ENCODE measurements at regions not wholly inside any gene's neighbourhood (a gene's known extent, or its start where the extent isn't known, plus 50 kb on each side); places are given as distances from the start of the nearest gene placed in this dataset.

DNA sequence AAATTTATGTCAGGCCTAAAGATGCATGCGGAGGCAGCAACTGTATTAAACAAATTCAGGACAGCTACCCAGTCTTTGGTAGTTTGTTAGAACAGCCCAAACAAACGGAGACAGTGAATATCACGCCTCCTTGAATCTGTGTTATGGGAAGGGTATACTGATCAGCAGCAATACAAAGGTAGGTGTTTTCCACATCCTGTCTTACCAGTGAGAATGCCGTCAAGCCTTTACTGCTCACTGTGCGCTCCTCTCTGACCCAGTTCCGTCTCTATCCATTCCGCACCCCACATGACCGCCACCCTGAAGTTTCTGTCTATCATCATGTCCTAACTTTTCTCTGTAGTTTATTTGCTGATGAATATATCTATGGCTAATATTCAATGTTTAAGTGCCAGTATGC, 473.3 kb downstream of the LPIN1 start:
- no peak overlapping the region for H3K9ac ChIP-seq (ENCODE audit: low read length in 5 of 5)
- no peak overlapping the region for H3K27ac ChIP-seq (ENCODE audit: low read depth, low read length)
- no peak overlapping the region for H3K4me3 ChIP-seq (ENCODE audit: low read depth in 1 of 5, low read length in 5 of 5)
- H3K9me3 ChIP-seq (ENCODE audit: control insufficient read depth in 5 of 5, low read length in 5 of 5), result peaks cover 0 to 15% (median 7%) of the 10 kb centered on the region in 5 donors
- no peaks in the 10 kb centered on the region for H3K27me3 ChIP-seq (ENCODE audit: control insufficient read depth in 5 of 5, insufficient read depth in 4 of 5, low read length in 5 of 5)
- H3K36me3 ChIP-seq (ENCODE audit: control insufficient read depth in 5 of 5, insufficient read depth in 5 of 5, low read length in 5 of 5), result no peaks in the 10 kb centered on the region
- no peaks in the 10 kb centered on the region for H3K4me1 ChIP-seq (ENCODE audit: control insufficient read depth in 5 of 5, insufficient read depth in 5 of 5, low read length in 5 of 5)

DNA sequence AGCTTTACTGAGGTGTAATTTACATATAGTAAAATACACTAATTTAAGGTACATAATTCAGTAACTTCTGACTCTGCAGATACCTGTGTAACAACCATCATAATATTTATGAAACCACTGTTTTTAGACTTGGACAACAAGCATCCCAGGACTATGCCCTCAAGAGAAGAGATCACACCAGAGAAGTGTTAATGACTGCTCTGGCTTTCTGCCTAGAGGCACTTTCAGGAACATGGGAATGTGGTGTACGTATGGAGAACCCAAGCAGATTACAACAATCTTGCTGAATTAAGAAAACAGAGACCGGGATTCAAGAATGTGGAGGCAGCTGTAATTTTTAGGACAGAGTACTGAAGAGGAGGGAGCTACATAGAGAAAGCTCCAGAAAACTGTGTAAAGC, 475.2 kb downstream of the LPIN1 start:
- Histone ChIP-seq H3K27ac (ENCODE audit: low read depth, low read length) (no peak overlapping the region), H3K9me3 (ENCODE audit: control insufficient read depth in 5 of 5, low read length in 5 of 5) (peaks cover 0 to 20% (median 7%) of the 10 kb centered on the region in 5 donors), H3K27me3 (ENCODE audit: control insufficient read depth in 5 of 5, insufficient read depth in 4 of 5, low read length in 5 of 5) (no peaks in the 10 kb centered on the region), H3K9ac (ENCODE audit: low read length in 5 of 5) (no peak overlapping the region), H3K4me3 (ENCODE audit: low read depth in 1 of 5, low read length in 5 of 5) (no peak overlapping the region), H3K4me1 (ENCODE audit: control insufficient read depth in 5 of 5, insufficient read depth in 5 of 5, low read length in 5 of 5) (no peaks in the 10 kb centered on the region), H3K36me3 (ENCODE audit: control insufficient read depth in 5 of 5, insufficient read depth in 5 of 5, low read length in 5 of 5) (no peaks in the 10 kb centered on the region)

GRCh38 chr2:12222554-12222953, 476.1 kb downstream of the LPIN1 start:
- no peaks in the 10 kb centered on the region for H3K36me3 ChIP-seq (ENCODE audit: control insufficient read depth in 5 of 5, insufficient read depth in 5 of 5, low read length in 5 of 5)
- H3K27me3 ChIP-seq (ENCODE audit: control insufficient read depth in 5 of 5, insufficient read depth in 4 of 5, low read length in 5 of 5), result no peaks in the 10 kb centered on the region
- peaks cover 0 to 20% (median 7%) of the 10 kb centered on the region in 5 donors for H3K9me3 ChIP-seq (ENCODE audit: control insufficient read depth in 5 of 5, low read length in 5 of 5)
- H3K27ac ChIP-seq (ENCODE audit: low read depth, low read length), result no peak overlapping the region
- H3K9ac ChIP-seq (ENCODE audit: low read length in 5 of 5), result no peak overlapping the region
- H3K4me1 ChIP-seq (ENCODE audit: control insufficient read depth in 5 of 5, insufficient read depth in 5 of 5, low read length in 5 of 5), result no peaks in the 10 kb centered on the region
- H3K4me3 ChIP-seq (ENCODE audit: low read depth in 1 of 5, low read length in 5 of 5), result no peak overlapping the region

- peak overlapping the region in 1 of 5 donors; percentile 20 for H3K4me3 ChIP-seq (ENCODE audit: low read depth in 1 of 5, low read length in 5 of 5)
- H3K36me3 ChIP-seq (ENCODE audit: control insufficient read depth in 5 of 5, insufficient read depth in 5 of 5, low read length in 5 of 5), result no peaks in the 10 kb centered on the region
- H3K9me3 ChIP-seq (ENCODE audit: control insufficient read depth in 5 of 5, low read length in 5 of 5), result peaks cover 0 to 20% (median 7%) of the 10 kb centered on the region in 5 donors
- H3K4me1 ChIP-seq (ENCODE audit: control insufficient read depth in 5 of 5, insufficient read depth in 5 of 5, low read length in 5 of 5), result no peaks in the 10 kb centered on the region
- no peak overlapping the region for H3K27ac ChIP-seq (ENCODE audit: low read depth, low read length)
- H3K27me3 ChIP-seq (ENCODE audit: control insufficient read depth in 5 of 5, insufficient read depth in 4 of 5, low read length in 5 of 5), result no peaks in the 10 kb centered on the region
- H3K9ac ChIP-seq (ENCODE audit: low read length in 5 of 5), result no peak overlapping the region
Observed at GRCh38 chr2:12223732-12224131, 477.3 kb downstream of the LPIN1 start.

DNA sequence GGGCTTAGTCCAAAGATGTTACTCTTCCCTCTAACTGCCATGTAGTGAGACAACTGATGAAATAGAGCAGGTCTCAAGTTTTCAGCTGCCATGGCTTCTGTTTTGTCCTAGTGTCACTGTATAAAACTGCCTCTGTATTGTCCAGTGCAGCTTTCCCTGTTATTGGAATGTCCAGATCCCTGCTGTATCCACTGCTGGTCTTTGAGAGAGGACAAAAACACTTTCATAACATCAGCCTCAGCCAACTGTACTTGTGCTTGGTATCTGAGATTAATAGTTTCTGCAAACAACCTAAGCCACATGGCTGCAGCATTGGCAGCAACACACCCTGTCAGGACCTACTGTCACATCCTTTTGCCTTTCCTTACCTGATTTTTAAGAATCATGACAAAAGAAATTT, 480.2 kb downstream of the LPIN1 start:
- H3K9me3 ChIP-seq (ENCODE audit: control insufficient read depth in 5 of 5, low read length in 5 of 5), result peaks cover 0 to 20% (median 7%) of the 10 kb centered on the region in 5 donors
- no peak overlapping the region for H3K9ac ChIP-seq (ENCODE audit: low read length in 5 of 5)
- no peaks in the 10 kb centered on the region for H3K36me3 ChIP-seq (ENCODE audit: control insufficient read depth in 5 of 5, insufficient read depth in 5 of 5, low read length in 5 of 5)
- no peak overlapping the region for H3K27ac ChIP-seq (ENCODE audit: low read depth, low read length)
- H3K4me1 ChIP-seq (ENCODE audit: control insufficient read depth in 5 of 5, insufficient read depth in 5 of 5, low read length in 5 of 5), result no peaks in the 10 kb centered on the region
- H3K4me3 ChIP-seq (ENCODE audit: low read depth in 1 of 5, low read length in 5 of 5), result no peak overlapping the region
- H3K27me3 ChIP-seq (ENCODE audit: control insufficient read depth in 5 of 5, insufficient read depth in 4 of 5, low read length in 5 of 5), result no peaks in the 10 kb centered on the region

DNA sequence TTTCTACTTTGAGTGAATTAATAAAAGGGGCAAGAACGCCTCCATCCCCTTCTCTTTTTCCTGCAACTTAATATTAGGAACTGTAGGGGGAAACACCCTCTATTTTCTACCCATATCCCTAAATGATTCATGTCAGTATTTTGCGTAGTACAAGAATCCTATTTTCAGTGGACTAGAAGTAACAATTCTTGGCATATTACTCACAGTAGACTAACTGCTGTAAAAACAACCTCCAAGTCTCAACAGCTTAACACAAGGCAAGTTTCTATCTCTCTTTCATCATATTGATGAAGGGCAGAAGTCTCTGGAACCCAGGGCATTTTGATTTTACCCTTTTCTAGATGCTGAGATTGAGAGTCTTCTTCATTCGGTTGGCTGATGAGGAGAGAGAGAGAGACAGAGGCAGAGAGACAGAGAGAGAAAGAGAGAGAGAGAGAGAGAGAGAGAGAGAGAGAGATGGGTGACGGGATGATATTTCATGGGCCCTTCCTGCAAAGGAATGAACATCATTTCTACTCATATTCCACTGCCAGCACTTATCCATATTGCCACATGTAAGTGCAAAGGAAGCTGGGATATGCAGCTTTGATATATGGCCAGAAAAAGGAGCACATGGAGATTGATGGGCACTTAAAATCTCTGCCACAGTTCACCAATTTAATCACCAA, 481.6 kb downstream of the LPIN1 start:
- peaks cover 0 to 20% (median 7%) of the 10 kb centered on the region in 5 donors for H3K9me3 ChIP-seq (ENCODE audit: control insufficient read depth in 5 of 5, low read length in 5 of 5)
- H3K36me3 ChIP-seq (ENCODE audit: control insufficient read depth in 5 of 5, insufficient read depth in 5 of 5, low read length in 5 of 5), result no peaks in the 10 kb centered on the region
- H3K27ac ChIP-seq (ENCODE audit: low read depth, low read length), result no peak overlapping the region
- no peaks in the 10 kb centered on the region for H3K4me1 ChIP-seq (ENCODE audit: control insufficient read depth in 5 of 5, insufficient read depth in 5 of 5, low read length in 5 of 5)
- no peaks in the 10 kb centered on the region for H3K27me3 ChIP-seq (ENCODE audit: control insufficient read depth in 5 of 5, insufficient read depth in 4 of 5, low read length in 5 of 5)
- no peak overlapping the region for H3K4me3 ChIP-seq (ENCODE audit: low read depth in 1 of 5, low read length in 5 of 5)
- H3K9ac ChIP-seq (ENCODE audit: low read length in 5 of 5), result no peak overlapping the region

- Histone ChIP-seq H3K9me3 (ENCODE audit: control insufficient read depth in 5 of 5, low read length in 5 of 5) (no peaks in the 10 kb centered on the region), H3K27ac (ENCODE audit: low read depth, low read length) (no peak overlapping the region), H3K4me1 (ENCODE audit: control insufficient read depth in 5 of 5, insufficient read depth in 5 of 5, low read length in 5 of 5) (no peaks in the 10 kb centered on the region)
Observed at GRCh38 chr2:12231288-12231687, 484.9 kb downstream of the LPIN1 start.

DNA sequence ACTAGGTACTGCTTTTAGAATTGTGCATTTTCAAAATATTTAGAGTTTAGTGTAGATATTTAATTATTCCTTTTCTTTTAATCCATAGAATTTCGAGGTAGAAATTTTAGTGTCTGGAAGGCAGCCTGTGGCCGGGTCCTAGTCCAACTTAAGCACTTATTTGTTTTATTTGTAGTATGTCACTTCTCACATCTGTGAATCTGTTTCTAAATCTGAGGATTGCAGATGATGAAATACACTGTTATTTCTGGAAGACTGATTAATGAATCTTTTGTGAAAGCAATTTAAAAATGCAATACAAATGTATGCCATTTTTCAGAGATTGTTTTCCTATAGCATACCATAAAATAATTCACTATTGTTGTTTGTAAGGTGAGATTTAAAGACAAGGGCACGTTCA, 483.9 kb upstream of the TRIB2 start:
- Histone ChIP-seq H3K36me3 (ENCODE audit: control insufficient read depth in 5 of 5, insufficient read depth in 5 of 5, low read length in 5 of 5) (no peaks in the 10 kb centered on the region), H3K4me1 (ENCODE audit: control insufficient read depth in 5 of 5, insufficient read depth in 5 of 5, low read length in 5 of 5) (no peaks in the 10 kb centered on the region), H3K27me3 (ENCODE audit: control insufficient read depth in 5 of 5, insufficient read depth in 4 of 5, low read length in 5 of 5) (no peaks in the 10 kb centered on the region), H3K27ac (ENCODE audit: low read depth, low read length) (no peak overlapping the region), H3K4me3 (ENCODE audit: low read depth in 1 of 5, low read length in 5 of 5) (no peak overlapping the region), H3K9ac (ENCODE audit: low read length in 5 of 5) (no peak overlapping the region), H3K9me3 (ENCODE audit: control insufficient read depth in 5 of 5, low read length in 5 of 5) (no peaks in the 10 kb centered on the region)

More at GRCh38 chr2:12231288-12231687, 484.9 kb downstream of the LPIN1 start:
- Histone ChIP-seq H3K9ac (ENCODE audit: low read length in 5 of 5) (no peak overlapping the region), H3K36me3 (ENCODE audit: control insufficient read depth in 5 of 5, insufficient read depth in 5 of 5, low read length in 5 of 5) (no peaks in the 10 kb centered on the region), H3K4me3 (ENCODE audit: low read depth in 1 of 5, low read length in 5 of 5) (no peak overlapping the region), H3K27me3 (ENCODE audit: control insufficient read depth in 5 of 5, insufficient read depth in 4 of 5, low read length in 5 of 5) (no peaks in the 10 kb centered on the region)

DNA sequence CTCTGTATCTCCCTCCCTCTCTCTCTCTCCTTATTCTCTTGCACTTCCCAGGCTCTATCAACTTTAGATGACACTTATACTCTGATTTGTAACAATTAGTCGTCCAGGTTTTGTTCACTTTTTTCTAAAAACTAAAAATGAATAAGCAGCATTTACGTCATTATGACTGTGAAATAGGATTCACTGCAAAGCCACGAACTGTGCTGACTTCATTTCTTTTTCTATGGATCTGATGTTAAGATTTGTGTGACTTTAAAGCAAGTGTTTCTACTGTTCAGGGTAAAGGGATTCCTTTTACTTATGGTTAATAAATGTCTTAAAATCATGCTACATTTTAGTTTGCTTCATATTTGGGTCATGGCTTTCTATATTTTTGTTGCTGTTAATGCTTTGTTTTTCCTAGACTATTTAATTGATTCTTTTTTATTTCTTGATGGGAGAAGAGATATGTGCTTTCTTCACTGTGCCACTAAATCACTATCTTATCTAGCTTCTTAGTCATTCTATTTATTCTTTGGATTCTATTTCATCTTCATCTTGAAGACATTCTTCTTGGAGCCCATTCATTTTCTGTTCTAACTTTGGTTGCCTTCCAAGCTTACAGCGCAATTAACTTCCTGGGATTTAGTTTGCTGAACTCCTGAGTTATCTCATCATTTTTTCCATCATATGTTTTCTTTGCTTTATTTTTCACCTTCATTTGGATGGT, 480.4 kb upstream of the TRIB2 start:
- no peak overlapping the region for H3K9ac ChIP-seq (ENCODE audit: low read length in 5 of 5)
- H3K36me3 ChIP-seq (ENCODE audit: control insufficient read depth in 5 of 5, insufficient read depth in 5 of 5, low read length in 5 of 5), result no peaks in the 10 kb centered on the region
- no peak overlapping the region for H3K4me3 ChIP-seq (ENCODE audit: low read depth in 1 of 5, low read length in 5 of 5)
- H3K27me3 ChIP-seq (ENCODE audit: control insufficient read depth in 5 of 5, insufficient read depth in 4 of 5, low read length in 5 of 5), result no peaks in the 10 kb centered on the region
- H3K4me1 ChIP-seq (ENCODE audit: control insufficient read depth in 5 of 5, insufficient read depth in 5 of 5, low read length in 5 of 5), result peaks cover 0 to 6% (median 0%) of the 10 kb centered on the region in 5 donors
- H3K9me3 ChIP-seq (ENCODE audit: control insufficient read depth in 5 of 5, low read length in 5 of 5), result no peaks in the 10 kb centered on the region
- H3K27ac ChIP-seq (ENCODE audit: low read depth, low read length), result no peak overlapping the region

- no peaks in the 10 kb centered on the region for H3K9me3 ChIP-seq (ENCODE audit: control insufficient read depth in 5 of 5, low read length in 5 of 5)
- no peak overlapping the region for H3K27ac ChIP-seq (ENCODE audit: low read depth, low read length)
- H3K9ac ChIP-seq (ENCODE audit: low read length in 5 of 5), result no peak overlapping the region
- no peaks in the 10 kb centered on the region for H3K27me3 ChIP-seq (ENCODE audit: control insufficient read depth in 5 of 5, insufficient read depth in 4 of 5, low read length in 5 of 5)
- H3K36me3 ChIP-seq (ENCODE audit: control insufficient read depth in 5 of 5, insufficient read depth in 5 of 5, low read length in 5 of 5), result no peaks in the 10 kb centered on the region
- H3K4me1 ChIP-seq (ENCODE audit: control insufficient read depth in 5 of 5, insufficient read depth in 5 of 5, low read length in 5 of 5), result peaks cover 0 to 6% (median 0%) of the 10 kb centered on the region in 5 donors
- H3K4me3 ChIP-seq (ENCODE audit: low read depth in 1 of 5, low read length in 5 of 5), result no peak overlapping the region
Observed at GRCh38 chr2:12240206-12240605, 476.5 kb upstream of the TRIB2 start.

Data from subcutaneous abdominal adipose tissue (tissue), 5 donors.